GM12873 (cell line): ENCODE measurements at regions not wholly inside any gene's neighbourhood (a gene's known extent, or its start where the extent isn't known, plus 50 kb on each side); places are given as distances from the start of the nearest gene placed in this dataset.

Source experiments
- CTCF ChIP-seq: IDR thresholded peaks from 2 replicates; pipeline ENCODE4 v1.5.1; 2012; ENCODE audit warnings: low read depth, mild to moderate bottlenecking, moderate library complexity, low read length, control low read depth; ENCODE audit not compliant: insufficient read depth; ENCODE audit errors: missing control alignments

GRCh38 chr1:84759756-84760155, 69.5 kb upstream of the SSX2IP start:
- TF ChIP-seq CTCF, result no peak

- TF ChIP-seq CTCF, result no peak
Measured at GRCh38 chr1:84758968-84759491, 68.8 kb upstream of the SSX2IP start.

- no peak for TF ChIP-seq CTCF
Measured at GRCh38 chr1:84758476-84758875, 68.2 kb upstream of the SSX2IP start.

GRCh38 chr1:84757301-84757700, 67.0 kb upstream of the SSX2IP start:
- TF ChIP-seq CTCF, result no peak

- no peak for TF ChIP-seq CTCF
Measured at GRCh38 chr1:84756455-84757082, 66.3 kb upstream of the SSX2IP start.

GRCh38 chr1:84756001-84756400, 65.7 kb upstream of the SSX2IP start:
- TF ChIP-seq CTCF, result no peak

- TF ChIP-seq CTCF, result no peak
Measured at GRCh38 chr1:84755216-84755615, 65.0 kb upstream of the SSX2IP start.
